OCI-LY7 (cell line): ENCODE measurements at regions not wholly inside any gene's neighbourhood (a gene's known extent, or its start where the extent isn't known, plus 50 kb on each side); places are given as distances from the start of the nearest gene placed in this dataset. TPM values are rescaled to one million over a fixed set of nuclear protein-coding genes. Genes with fewer than 3 reads are reported as not detected.

ENCODE experiments used
- BruUV-seq: library from RNA; stranded (reverse); fragments of 400-500 nt; replicated peaks from 2 replicates; lab custom pipeline; 2021; lab: Mats Ljungman, UMichigan
- CTCF ChIA-PET: fragments of 300-600 bp; sonication (Branson Sonifier 250); formaldehyde crosslinking; loops from one replicate; lab custom pipeline; 2022; ENCODE audit warnings: antibody characterized with exemption; ENCODE audit not compliant: unreplicated experiment; lab: Charles Lee
- POLR2A ChIA-PET: fragments of 300-600 bp; sonication (Branson Sonifier 250); formaldehyde crosslinking; loops from one replicate; lab custom pipeline; 2022; ENCODE audit warnings: antibody characterized with exemption; lab: Charles Lee
- DNase-seq: peaks from one replicate; pipeline ENCODE4 v3.0.0-alpha.2; 2015; ENCODE audit warnings: low spot score
- H2AFZ ChIP-seq: fragments of 200-600 bp; sonication (generic), shearing (Covaris generic); 2 replicates; pipeline ENCODE4 v1.6.1; 2014; ENCODE audit warnings: mild to moderate bottlenecking, antibody characterized with exemption, low read length, moderate library complexity
- H3K27ac ChIP-seq: fragments of 200-600 bp; sonication (generic); 2 replicates; pipeline ENCODE4 v1.5.1; 2014; ENCODE audit warnings: mixed run types, low read depth, mild to moderate bottlenecking, moderate library complexity, low read length, inconsistent platforms; ENCODE audit not compliant: poor library complexity, severe bottlenecking
- H3K36me3 ChIP-seq: fragments of 200-600 bp; sonication (generic); 2 replicates; pipeline ENCODE4 v1.6.1; 2014; ENCODE audit warnings: mild to moderate bottlenecking, antibody characterized with exemption, low read length, moderate library complexity, mixed read lengths; ENCODE audit not compliant: insufficient read depth
- H3K4me1 ChIP-seq: fragments of 200-600 bp; sonication (generic); 2 replicates; pipeline ENCODE4 v1.5.1; 2014; ENCODE audit warnings: mild to moderate bottlenecking, low read length; ENCODE audit not compliant: insufficient read depth, poor library complexity, severe bottlenecking
- H3K4me2 ChIP-seq: fragments of 200-600 bp; sonication (generic); 2 replicates; pipeline ENCODE4 v1.6.1; 2014; ENCODE audit warnings: mild to moderate bottlenecking, low read length
- H3K4me3 ChIP-seq: fragments of 200-600 bp; sonication (generic); 2 replicates; pipeline ENCODE4 v1.5.1; 2014; ENCODE audit warnings: mild to moderate bottlenecking, low read depth, low read length; ENCODE audit not compliant: poor library complexity, severe bottlenecking
- H3K79me2 ChIP-seq: fragments of 200-600 bp; sonication (generic); 2 replicates; pipeline ENCODE4 v1.6.1; 2016; ENCODE audit warnings: low read depth, mild to moderate bottlenecking, low read length, moderate library complexity, mixed read lengths; ENCODE audit not compliant: insufficient read depth
- H3K9me2 ChIP-seq: fragments of 200-600 bp; sonication (generic); 2 replicates; pipeline ENCODE4 v1.6.1; 2016; ENCODE audit warnings: mild to moderate bottlenecking, low read length, mixed read lengths; ENCODE audit not compliant: insufficient read depth
- H3K9me3 ChIP-seq: fragments of 200-600 bp; sonication (generic); 2 replicates; pipeline ENCODE4 v1.6.1; 2014; ENCODE audit warnings: mild to moderate bottlenecking, mixed run types, low read length, mixed read lengths
- H4K20me1 ChIP-seq: fragments of 200-600 bp; sonication (generic); 2 replicates; pipeline ENCODE4 v1.6.1; 2014; ENCODE audit warnings: mild to moderate bottlenecking, antibody characterized with exemption, low read length, moderate library complexity, mixed read lengths; ENCODE audit not compliant: insufficient read depth
- CTCF ChIP-seq: fragments of 200-600 bp; sonication (generic); conservative IDR thresholded peaks from 2 replicates; pipeline ENCODE4 v1.5.1; 2014; ENCODE audit warnings: mild to moderate bottlenecking, antibody characterized with exemption, low read length, moderate library complexity, mixed read lengths
- EZH2phosphoT487 ChIP-seq: fragments of 200-600 bp; sonication (generic); IDR thresholded peaks from 2 replicates; pipeline ENCODE4 v1.6.1; 2018; ENCODE audit warnings: low read depth, borderline replicate concordance, mild to moderate bottlenecking, mixed run types, antibody characterized with exemption, low read length, moderate library complexity, mixed read lengths
- intact Hi-C: fragments of 100-400 bp; cut with micrococcal nuclease; formaldehyde crosslinking; loops from one replicate; pipeline ENCODE4 v1.10.0; 2022; ENCODE audit not compliant: unreplicated experiment
- small RNA-seq: library from RNA; depleted of rRNA; stranded (forward); fragments of <200 nt; gene quantifications from one replicate; pipeline ENCODE3, GENCODE V24; 2014

GRCh38 chr3:178482981-178483380, 53.3 kb upstream of the KCNMB2 start:
- no peaks in the 10 kb centered on the region for H3K9me2 ChIP-seq
- no peak overlapping the region for H3K27ac ChIP-seq
- no peaks in the 10 kb centered on the region for H4K20me1 ChIP-seq
- H3K4me2 ChIP-seq, result no peak overlapping the region
- no peaks in the 10 kb centered on the region for H3K4me1 ChIP-seq
- ChIA-PET CTCF (no interaction called here), POLR2A (interaction anchor here (0.6 to 1.4 kb wide), 2 partner anchors 31 to 38 kb away, joined by 3 read pairs; no protein-coding TSS in a partner anchor)
- no peak overlapping the region for H3K4me3 ChIP-seq
- H3K36me3 ChIP-seq, result no peaks in the 10 kb centered on the region
- H3K9me3 ChIP-seq, result no peaks in the 10 kb centered on the region
- DNase-seq, result no peak
- H2AFZ ChIP-seq, result no peak overlapping the region
- no TSS peak for BruUV-seq
- intact Hi-C loops, result no loop called here
- no peaks in the 10 kb centered on the region for H3K79me2 ChIP-seq
- TF ChIP-seq EZH2phosphoT487 (no peak), CTCF (no peak)

GRCh38 chr3:178483704-178484103, 52.5 kb upstream of the KCNMB2 start:
- Histone ChIP-seq H3K9me3 (no peaks in the 10 kb centered on the region), H3K4me1 (no peaks in the 10 kb centered on the region), H3K36me3 (no peaks in the 10 kb centered on the region), H3K79me2 (no peaks in the 10 kb centered on the region), H3K9me2 (no peaks in the 10 kb centered on the region), H3K27ac (no peak overlapping the region), H3K4me3 (no peak overlapping the region), H3K4me2 (no peak overlapping the region), H2AFZ (no peak overlapping the region), H4K20me1 (no peaks in the 10 kb centered on the region)
- DNase-seq, result no peak
- BruUV-seq, result no TSS peak
- TF ChIP-seq EZH2phosphoT487, result no peak
- no peak for TF ChIP-seq CTCF
- CTCF ChIA-PET, result interaction anchor here (0.9 kb wide), 1 partner anchor 35 kb away, joined by 3 read pairs; no protein-coding TSS in a partner anchor
- POLR2A ChIA-PET, result no interaction called here
- intact Hi-C loops, result no loop called here

GRCh38 chr3:178485756-178486155, 50.5 kb upstream of the KCNMB2 start:
- intact Hi-C loops, result no loop called here
- TF ChIP-seq CTCF (no peak), EZH2phosphoT487 (no peak)
- ChIA-PET CTCF (no interaction called here), POLR2A (no interaction called here)
- no peaks in the 10 kb centered on the region for H3K36me3 ChIP-seq
- no peaks in the 10 kb centered on the region for H3K9me3 ChIP-seq
- no peaks in the 10 kb centered on the region for H3K4me1 ChIP-seq
- H3K27ac ChIP-seq, result no peak overlapping the region
- DNase-seq, result no peak
- no peak overlapping the region for H3K4me3 ChIP-seq
- no peak overlapping the region for H2AFZ ChIP-seq
- BruUV-seq, result no TSS peak
- no peaks in the 10 kb centered on the region for H3K79me2 ChIP-seq
- H3K4me2 ChIP-seq, result no peak overlapping the region
- H3K9me2 ChIP-seq, result no peaks in the 10 kb centered on the region
- H4K20me1 ChIP-seq, result no peaks in the 10 kb centered on the region

Small RNA genes in the stretch of these regions (small RNA-seq; reads per million reads assigned to genes)
- gene RF00425 (not detected), gene RN7SKP52 (not detected), gene RNA5SP148 (not detected), gene RNU6-1120P (not detected)
